ENCODE measurements at regions not wholly inside any gene's neighbourhood (a gene's known extent, or its start where the extent isn't known, plus 50 kb on each side); places are given as distances from the start of the nearest gene placed in this dataset.

- Mint-ChIP-seq H3K4me3 (ENCODE audit: unreplicated experiment) (no peak overlapping the region), H3K27me3 (ENCODE audit: insufficient read depth, unreplicated experiment) (no peaks in the 10 kb centered on the region), H3K9me3 (ENCODE audit: unreplicated experiment) (no peaks in the 10 kb centered on the region), H3K4me1 (ENCODE audit: low read depth, unreplicated experiment) (no peaks in the 10 kb centered on the region), H3K36me3 (ENCODE audit: insufficient read depth, unreplicated experiment) (no peaks in the 10 kb centered on the region), H3K27ac (ENCODE audit: unreplicated experiment) (no peak overlapping the region)
- intact Hi-C loops (cut with micrococcal nuclease; ENCODE audit: unreplicated experiment): no loop called here
- H3K36me3 ChIP-seq (ENCODE audit: control insufficient read depth, insufficient read depth, low read length): no peaks in the 10 kb centered on the region
- no peaks in the 10 kb centered on the region for H3K27me3 ChIP-seq (replicated peaks; ENCODE audit: control insufficient read depth, insufficient read depth, low read length)
- ChIA-PET POLR2A (no interaction called here), CTCF (no interaction called here)
- no peak overlapping the region for H3K4me3 ChIP-seq (ENCODE audit: low read depth, low read length)
- H3K9me3 ChIP-seq: no peaks in the 10 kb centered on the region
- DNase-seq: no peak
- BruUV-seq (replicated peaks): no TSS peak
- no peaks in the 10 kb centered on the region for H3K4me1 ChIP-seq
- no peak for TF ChIP-seq CTCF (IDR thresholded peaks at IDR 0.05; ENCODE audit: insufficient read depth in 1 of 2, low read depth in 1 of 2, low read length in 1 of 2, severe bottlenecking in 1 of 2, unreplicated experiment in 1 of 2)
Observed at GRCh38 chrX:51437521-51437920, 58.9 kb downstream of the NUDT11 start.

GRCh38 chrX:51435101-51435500 lies 61.3 kb downstream of the NUDT11 start:
- Mint-ChIP-seq H3K9me3 (ENCODE audit: unreplicated experiment) (no peaks in the 10 kb centered on the region), H3K27ac (ENCODE audit: unreplicated experiment) (no peak overlapping the region), H3K4me1 (ENCODE audit: low read depth, unreplicated experiment) (no peaks in the 10 kb centered on the region), H3K27me3 (ENCODE audit: insufficient read depth, unreplicated experiment) (no peaks in the 10 kb centered on the region), H3K4me3 (ENCODE audit: unreplicated experiment) (no peak overlapping the region), H3K36me3 (ENCODE audit: insufficient read depth, unreplicated experiment) (no peaks in the 10 kb centered on the region)
- Histone ChIP-seq H3K9me3 (no peaks in the 10 kb centered on the region), H3K4me3 (ENCODE audit: low read depth, low read length) (no peak overlapping the region), H3K36me3 (ENCODE audit: control insufficient read depth, insufficient read depth, low read length) (no peaks in the 10 kb centered on the region), H3K27me3 (replicated peaks; ENCODE audit: control insufficient read depth, insufficient read depth, low read length) (no peaks in the 10 kb centered on the region), H3K4me1 (no peaks in the 10 kb centered on the region)
- intact Hi-C loops (cut with micrococcal nuclease; ENCODE audit: unreplicated experiment): no loop called here
- no peak for TF ChIP-seq CTCF (IDR thresholded peaks at IDR 0.05; ENCODE audit: insufficient read depth in 1 of 2, low read depth in 1 of 2, low read length in 1 of 2, severe bottlenecking in 1 of 2, unreplicated experiment in 1 of 2)
- ChIA-PET POLR2A (no interaction called here), CTCF (no interaction called here)
- DNase-seq: no peak
- no TSS peak for BruUV-seq (replicated peaks)

- H3K36me3 Mint-ChIP-seq (ENCODE audit: insufficient read depth, unreplicated experiment): no peaks in the 10 kb centered on the region
- H3K9me3 ChIP-seq: no peaks in the 10 kb centered on the region
- no peaks in the 10 kb centered on the region for H3K27me3 Mint-ChIP-seq (ENCODE audit: insufficient read depth, unreplicated experiment)
- intact Hi-C loops (cut with micrococcal nuclease; ENCODE audit: unreplicated experiment): loop anchor here (5.0 kb wide), 1 partner anchor 205 kb away; no protein-coding TSS in a partner anchor
- H3K4me1 ChIP-seq: no peaks in the 10 kb centered on the region
- H3K36me3 ChIP-seq (ENCODE audit: control insufficient read depth, insufficient read depth, low read length): no peaks in the 10 kb centered on the region
- H3K27ac Mint-ChIP-seq (ENCODE audit: unreplicated experiment): no peak overlapping the region
- H3K4me3 ChIP-seq (ENCODE audit: low read depth, low read length): no peak overlapping the region
- CTCF ChIA-PET: interaction anchor here (3.3 kb wide), 1 partner anchor 86 kb away, joined by 17 read pairs; no protein-coding TSS in a partner anchor
- H3K9me3 Mint-ChIP-seq (ENCODE audit: unreplicated experiment): no peaks in the 10 kb centered on the region
- no TSS peak for BruUV-seq (replicated peaks)
- H3K4me3 Mint-ChIP-seq (ENCODE audit: unreplicated experiment): no peak overlapping the region
- no peak for DNase-seq
- POLR2A ChIA-PET: no interaction called here
- H3K27me3 ChIP-seq (replicated peaks; ENCODE audit: control insufficient read depth, insufficient read depth, low read length): no peaks in the 10 kb centered on the region
- H3K4me1 Mint-ChIP-seq (ENCODE audit: low read depth, unreplicated experiment): no peaks in the 10 kb centered on the region
- TF ChIP-seq CTCF (IDR thresholded peaks at IDR 0.05; ENCODE audit: insufficient read depth in 1 of 2, low read depth in 1 of 2, low read length in 1 of 2, severe bottlenecking in 1 of 2, unreplicated experiment in 1 of 2): no peak
Observed at GRCh38 chrX:51421972-51422597, 74.3 kb downstream of the NUDT11 start.
